Cerebellar nuclear complex (tissue), 1 donor: ENCODE measurements at regions not wholly inside any gene's neighbourhood (a gene's known extent, or its start where the extent isn't known, plus 50 kb on each side); places are given as distances from the start of the nearest gene placed in this dataset.
A peak's percentile ranks its signal among the peaks of the same experiment; 100 is the strongest.
"Not testable (repeated sequence)": the region's sequence is repeated elsewhere in the genome, so short reads cannot be mapped to it uniquely, and the experiment has no call there.

Experiments
- DNase-seq, 2 experiments: peaks; one replicate each; lab custom pipeline; 2025; lab: John Stamatoyannopoulos, UW

DNA sequence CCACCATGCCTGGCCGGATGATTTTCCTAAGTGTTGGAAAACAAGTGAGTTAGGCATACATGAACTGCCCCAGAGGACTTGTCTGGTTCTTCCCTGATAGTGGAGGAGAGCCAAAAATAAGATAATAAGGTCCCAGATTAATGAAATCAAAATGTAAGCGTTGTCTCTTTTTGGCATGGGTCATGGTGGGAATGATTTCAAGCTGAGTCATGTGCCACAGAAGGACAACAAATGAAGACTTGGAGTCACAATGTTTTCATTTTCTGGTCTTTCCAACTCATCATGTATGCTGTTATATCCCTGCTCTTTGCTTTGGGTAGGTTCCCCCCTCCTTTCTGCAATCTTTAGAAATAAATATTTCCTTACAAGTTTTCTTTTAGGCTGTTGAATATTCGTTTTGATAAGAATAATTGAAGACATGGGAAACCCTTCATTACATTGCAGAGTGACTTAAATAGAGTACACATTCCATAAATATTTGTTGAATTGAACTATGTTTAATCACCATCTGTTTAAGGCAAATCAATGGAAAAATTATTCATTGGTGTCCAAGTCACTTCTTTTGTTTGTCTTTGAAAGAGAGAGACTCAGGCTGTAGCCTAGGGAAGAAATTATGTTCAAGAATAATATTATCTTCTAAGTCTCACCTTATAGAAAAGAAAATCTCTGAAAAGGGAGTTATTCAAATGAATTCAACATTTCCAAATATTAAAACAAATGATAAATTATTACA lies 196.3 kb downstream of the CSNK1G3 start:
- DNase-seq = no peak

DNA sequence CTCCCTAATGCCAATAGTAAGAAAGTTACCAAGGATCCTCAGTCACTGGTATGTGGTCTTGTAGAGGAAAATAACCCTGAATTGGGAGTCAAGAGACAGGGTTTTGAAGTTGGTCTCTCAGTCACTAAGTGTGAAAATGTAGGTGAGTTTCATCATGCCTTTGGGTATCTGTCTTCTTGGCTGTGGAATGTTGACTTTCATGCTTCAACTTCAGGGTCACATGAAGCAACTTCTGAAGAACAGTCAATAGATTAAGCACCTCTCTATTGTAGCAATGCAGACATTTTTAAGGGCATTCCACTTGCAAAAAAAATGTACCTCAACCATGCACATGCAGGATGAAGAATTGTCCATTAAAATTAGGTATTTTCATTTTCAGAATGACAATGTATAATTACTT lies 194.6 kb downstream of the CSNK1G3 start:
- no peak for DNase-seq

DNA sequence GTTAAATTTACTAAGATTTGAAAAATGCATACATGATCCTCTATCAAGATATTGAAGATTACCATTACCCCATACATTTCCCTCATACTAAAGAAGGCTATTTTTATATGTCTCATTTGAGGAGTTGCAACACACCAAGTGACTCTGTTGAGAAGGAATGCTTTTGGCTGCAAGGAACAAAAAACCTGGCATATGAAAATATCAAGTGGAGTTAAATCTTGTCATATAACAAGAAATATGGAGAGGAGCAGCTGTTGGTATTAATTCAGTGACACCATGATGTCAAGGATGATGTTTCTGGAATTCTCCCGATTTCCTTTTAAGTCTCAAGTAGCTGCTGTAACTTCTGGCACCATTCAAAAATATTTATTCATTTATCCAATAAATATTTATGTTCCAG lies 193.8 kb downstream of the CSNK1G3 start:
- DNase-seq = no peak

DNA sequence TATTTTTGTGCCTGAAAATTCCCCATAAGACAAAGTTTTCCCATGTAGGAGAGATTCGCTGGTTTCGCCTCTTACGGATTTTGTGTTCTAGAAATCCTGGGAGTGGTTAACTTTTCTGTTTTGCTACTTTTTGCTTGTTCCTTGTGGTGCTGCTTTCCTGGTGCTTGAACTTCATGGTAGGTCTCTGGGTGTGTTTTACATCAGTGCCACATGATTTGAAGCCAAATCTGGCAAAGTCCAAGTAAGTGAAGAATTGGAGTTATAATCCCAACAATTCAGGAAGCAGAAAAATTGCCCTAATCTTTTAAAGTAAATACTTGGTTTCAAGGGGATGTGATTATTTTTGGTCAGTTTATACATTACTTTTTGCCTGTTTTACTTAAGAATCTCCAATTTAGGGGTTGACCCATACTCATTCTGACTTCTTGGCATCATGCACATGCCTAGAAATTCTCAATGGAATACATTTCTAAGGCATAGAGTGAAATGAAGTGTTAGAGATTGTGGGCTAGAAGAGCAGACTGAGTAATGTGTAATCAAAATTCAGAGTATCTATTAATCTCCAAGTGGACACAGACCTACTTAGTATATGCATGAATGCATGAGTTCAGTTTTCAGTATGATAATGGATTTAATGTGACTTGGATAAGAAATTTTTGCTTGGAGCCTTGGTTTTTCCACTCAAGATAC lies 189.7 kb downstream of the CSNK1G3 start:
- DNase-seq = no peak

DNA sequence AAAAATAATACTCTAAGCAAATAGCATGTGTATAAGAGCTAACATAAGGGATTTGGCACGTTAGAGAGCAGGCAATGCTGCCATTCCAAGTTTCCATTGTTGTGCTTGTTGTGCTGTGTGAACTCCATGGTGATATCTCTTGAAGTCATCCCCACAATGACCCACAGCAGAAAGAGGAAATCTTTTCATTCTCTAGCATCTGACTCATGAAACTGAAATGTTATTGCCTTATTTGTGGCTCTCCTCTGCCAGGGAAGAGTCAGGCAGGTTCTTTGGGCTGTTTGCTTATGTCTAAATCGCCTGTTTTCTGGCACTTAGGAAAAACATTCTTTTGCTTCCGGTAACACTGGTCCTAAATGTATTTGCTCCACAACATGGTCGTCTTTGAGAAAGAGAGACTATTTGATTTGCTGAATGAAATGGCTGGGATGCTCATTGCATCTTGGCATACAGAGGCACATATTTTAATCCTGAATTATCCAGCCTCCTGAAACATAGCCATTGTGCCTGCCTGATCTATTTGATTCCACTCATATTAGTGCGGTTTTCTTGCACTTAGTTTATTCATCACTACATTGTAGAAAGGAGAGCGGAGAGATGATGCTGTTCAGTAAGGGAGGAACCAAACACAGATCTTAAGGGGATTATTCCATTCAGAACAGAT lies 188.8 kb downstream of the CSNK1G3 start:
- no peak for DNase-seq

DNA sequence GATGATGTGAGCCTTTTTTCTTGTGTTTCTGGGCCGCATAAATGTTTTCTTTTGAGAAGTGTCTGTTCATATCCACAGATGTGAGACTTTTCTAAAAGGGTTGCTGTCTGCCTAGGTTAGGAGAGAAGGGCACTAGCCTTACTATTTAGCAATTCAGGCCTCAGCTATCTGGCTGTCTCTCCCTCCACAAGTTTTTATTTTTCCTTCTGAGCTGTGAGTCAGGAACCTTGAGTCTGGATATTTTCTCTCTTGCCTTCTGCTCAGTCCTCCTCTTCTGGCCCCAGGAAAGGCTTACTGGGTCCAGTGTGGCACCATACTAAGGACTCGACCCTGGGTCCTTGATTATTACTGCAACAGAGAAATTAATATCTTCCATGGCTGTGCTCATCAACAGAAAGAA lies 187.6 kb downstream of the CSNK1G3 start:
- DNase-seq = no peak

DNA sequence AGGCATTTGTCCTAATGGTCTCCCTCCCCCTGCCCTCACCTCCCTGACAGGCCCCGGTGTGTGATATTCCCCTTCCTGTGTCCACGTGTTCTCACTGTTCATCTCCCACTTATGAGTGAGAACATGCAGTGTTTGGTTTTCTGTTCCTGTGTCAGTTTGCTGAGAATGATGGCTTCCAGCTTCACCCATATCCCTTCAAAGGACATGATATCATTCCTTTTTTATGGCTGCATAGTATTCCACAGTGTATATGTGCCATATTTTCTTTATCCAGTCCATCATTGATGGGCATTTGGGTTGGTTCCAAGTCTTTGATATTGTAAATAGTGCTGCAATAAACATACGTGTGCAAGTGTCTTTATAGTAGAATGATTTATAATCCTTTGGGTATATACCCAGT lies 187.0 kb downstream of the CSNK1G3 start:
- DNase-seq = not testable (repeated sequence)

DNA sequence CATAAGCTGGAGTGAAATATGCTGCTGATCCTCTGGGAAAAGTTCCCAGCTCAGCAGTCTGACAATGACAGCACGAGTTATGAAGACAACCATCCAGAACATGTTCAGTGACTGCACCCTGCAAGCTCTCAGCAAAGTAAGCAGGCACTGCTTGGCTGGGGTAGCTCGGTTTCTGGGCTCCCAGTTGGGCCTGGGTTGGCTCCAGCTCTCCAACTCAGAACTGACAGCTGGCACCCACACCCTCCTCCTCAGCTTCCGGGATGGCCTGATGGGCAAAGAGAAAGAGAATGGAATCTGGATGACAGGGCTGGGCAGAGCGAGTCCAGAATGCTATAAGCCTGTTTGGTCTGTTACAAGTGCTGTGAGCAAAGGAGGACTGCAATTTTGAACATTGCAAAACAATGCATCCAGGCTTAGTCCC lies 185.0 kb downstream of the CSNK1G3 start:
- DNase-seq = peak; percentile 95 to 96

DNA sequence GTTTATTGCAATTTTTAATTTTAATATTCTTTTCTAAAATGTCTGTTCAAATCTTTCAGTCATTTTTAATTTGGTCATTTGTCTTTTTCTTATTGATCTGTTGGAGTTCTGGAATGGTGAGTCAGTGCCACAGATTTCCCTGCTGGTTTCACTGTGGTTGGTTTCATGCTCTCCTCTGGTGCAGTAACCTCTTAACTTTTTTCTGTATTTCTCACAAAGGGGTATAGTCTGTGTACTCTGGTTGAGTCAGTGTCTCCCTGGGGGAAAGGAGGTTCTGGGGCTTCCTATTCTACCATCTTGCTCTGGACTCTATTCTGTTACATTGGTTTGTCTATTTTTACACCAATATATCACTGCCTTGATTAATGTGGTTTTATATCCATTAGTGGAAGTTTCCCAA lies 178.8 kb downstream of the CSNK1G3 start:
- no peak for DNase-seq

DNA sequence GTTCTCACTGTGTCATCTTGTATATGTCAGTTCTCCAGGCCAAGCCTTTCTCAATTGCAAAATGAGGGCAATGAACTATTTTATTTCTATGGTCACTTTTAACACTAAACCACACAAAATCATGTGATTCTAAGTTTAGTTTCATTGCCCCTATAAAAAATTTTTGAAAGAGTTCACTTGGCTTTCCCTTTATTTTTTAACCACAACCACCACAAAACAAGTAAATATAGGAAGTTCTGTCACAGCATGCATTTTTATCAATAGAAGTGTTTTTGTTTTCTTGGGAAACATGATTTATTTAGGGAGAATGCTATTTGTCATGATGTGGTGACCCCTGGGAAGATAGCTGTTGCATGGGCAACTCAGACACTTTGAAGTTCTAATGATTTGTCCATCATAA lies 169.1 kb downstream of the CSNK1G3 start:
- DNase-seq = no peak

DNA sequence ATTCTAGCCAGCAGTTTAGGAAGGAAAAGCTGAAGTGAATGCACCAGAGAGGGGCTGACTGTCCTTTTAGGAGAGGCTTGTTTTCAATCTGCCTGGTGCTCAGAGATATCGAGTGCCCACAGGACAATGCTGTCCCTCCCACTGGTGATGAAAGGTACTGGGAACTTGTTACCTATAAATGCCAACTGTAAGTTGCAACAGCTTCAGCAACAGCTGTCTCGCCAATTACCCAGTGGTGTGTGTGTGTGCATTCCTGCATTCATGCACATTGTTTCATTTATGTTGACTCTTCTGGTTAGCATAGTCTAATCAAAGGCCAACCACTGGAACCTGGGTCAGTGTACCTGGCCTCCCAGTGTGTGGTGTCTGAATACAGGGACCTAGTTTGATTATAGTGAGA lies 161.1 kb downstream of the CSNK1G3 start:
- no peak for DNase-seq

DNA sequence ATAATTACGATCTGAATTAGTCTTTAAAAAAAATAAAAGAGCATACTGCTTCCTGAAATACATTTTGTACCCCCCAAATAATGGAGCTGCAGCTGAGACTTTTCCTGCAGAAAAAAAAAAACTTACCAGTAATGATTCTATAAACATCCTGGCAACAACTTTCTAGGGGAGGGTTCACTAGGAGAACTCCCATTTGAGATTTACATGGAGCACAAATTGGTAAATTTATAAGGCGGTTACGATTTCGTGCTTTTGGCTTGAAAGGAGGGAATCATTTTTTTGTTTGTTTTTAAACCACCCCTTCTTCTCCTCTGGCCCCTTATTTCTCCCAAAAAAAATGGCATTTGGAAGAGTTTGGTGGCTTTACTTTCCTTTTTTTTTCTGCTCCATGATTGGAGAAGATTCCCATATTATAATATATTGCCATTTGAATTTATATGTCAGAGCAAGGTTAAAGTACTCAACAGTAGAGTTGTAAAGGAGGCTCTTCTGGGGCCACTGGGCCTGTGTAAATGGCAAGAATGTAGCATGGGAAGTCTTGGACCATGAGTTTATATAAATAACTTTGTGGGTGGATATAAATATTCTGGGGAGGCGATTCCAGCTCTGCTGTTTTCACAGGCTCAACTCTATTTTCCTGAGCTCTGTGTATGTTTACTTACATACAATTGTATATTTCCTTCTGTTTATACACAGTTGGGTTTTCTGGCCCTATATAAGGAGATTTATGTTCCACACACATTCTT lies 159.9 kb downstream of the CSNK1G3 start:
- no peak for DNase-seq

DNA sequence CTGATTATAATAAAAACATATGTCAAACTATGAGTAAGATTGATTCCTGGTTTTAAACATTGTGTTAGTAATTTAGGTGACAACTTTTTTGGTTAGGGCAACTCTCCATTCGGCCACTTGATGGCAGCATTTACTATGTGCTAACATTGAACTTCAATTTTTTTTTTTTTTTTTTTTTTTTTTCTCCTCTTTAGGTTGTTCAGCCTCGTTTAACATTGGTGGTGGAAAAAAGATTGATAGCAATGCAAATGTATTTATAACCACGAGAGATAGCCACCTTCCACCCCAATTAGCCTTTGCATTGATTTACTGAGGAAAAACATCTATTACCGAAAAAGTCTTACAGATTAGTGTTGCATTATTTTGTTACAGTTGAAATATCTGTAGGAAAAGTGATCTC lies 159.1 kb downstream of the CSNK1G3 start:
- no peak for DNase-seq
